Stomach (tissue), 8 donors: ENCODE measurements at regions not wholly inside any gene's neighbourhood (a gene's known extent, or its start where the extent isn't known, plus 50 kb on each side); places are given as distances from the start of the nearest gene placed in this dataset.

Source experiments
- DNase-seq, 2 donors: peaks; one replicate each; pipeline versions ENCODE4 v3.0.0 to v3.0.0-alpha.2; 2013 to 2019
- H3K27ac ChIP-seq, 5 donors: fragments of 200-600 bp in 4 of 5; sonication (generic) in 4 of 5; one replicate each; pipeline ENCODE4 v1.5.1; 2013 to 2019; ENCODE audit warnings: mild to moderate bottlenecking in 1 of 5, moderate library complexity in 1 of 5
- H3K27me3 ChIP-seq, 3 donors: fragments of 200-600 bp; sonication (generic); one replicate each; pipeline ENCODE4 v1.5.1; 2017 to 2019; ENCODE audit warnings: mixed run types in 1 of 3
- H3K36me3 ChIP-seq, 4 donors: fragments of 200-600 bp; sonication (generic); 1 replicate in 3 of 4; 2 replicates in 1 of 4; pipeline ENCODE4 v1.5.1; 2016 to 2019
- H3K4me1 ChIP-seq, 4 donors: fragments of 200-600 bp; sonication (generic); one replicate each; pipeline ENCODE4 v1.5.1; 2016 to 2019
- H3K4me3 ChIP-seq, 4 donors: fragments of 200-600 bp; sonication (generic) in 3 of 4; one replicate each; pipeline ENCODE4 v1.5.1; 2016 to 2019; ENCODE audit warnings: mild to moderate bottlenecking in 1 of 4
- H3K9me3 ChIP-seq, 4 donors: fragments of 200-600 bp; sonication (generic); one replicate each; pipeline ENCODE4 v1.5.1; 2016 to 2019
- EP300 ChIP-seq: sonication (generic); formaldehyde crosslinking; IDR thresholded peaks from one replicate; pipeline ENCODE4 v1.6.1; 2017; ENCODE audit warnings: antibody characterized with exemption
- POLR2A ChIP-seq, 4 donors: fragments of 450-650 bp; IDR thresholded peaks; one replicate each; pipeline ENCODE4 v1.6.1; 2016; ENCODE audit warnings: antibody characterized with exemption in 4 of 4, control low read depth in 2 of 4, mild to moderate bottlenecking in 1 of 4, moderate library complexity in 1 of 4
- POLR2AphosphoS5 ChIP-seq, 3 donors: sonication (generic); formaldehyde crosslinking; IDR thresholded peaks; one replicate each; pipeline ENCODE4 v1.6.1; 2016; ENCODE audit warnings: antibody characterized with exemption in 3 of 3
- WGBS, 5 donors: extraction: QIAGEN DNeasy Blood & Tissue Kit in 3 of 5; methylation state at CpG; one replicate each; pipeline versions ENCODE4 v1.1.5 to v1.1.7; 2013 to 2018; 5-methylcytosine and 5-hydroxymethylcytosine counted together
- intact Hi-C: fragments of 100-400 bp; cut with DNase I; formaldehyde crosslinking; loops from one replicate; pipeline ENCODE4 v1.15.1; 2023; ENCODE audit warnings: low total_unique reads
- TF ChIP-seq, protein P1 (sequence below), 7 experiments: fragments of 450-650 bp in 4 of 7; fragments of 200-600 bp in 3 of 7; sonication (generic) in 3 of 7; IDR thresholded peaks; one replicate each; pipeline ENCODE4 v1.5.1; 2016 to 2019; ENCODE audit warnings: antibody characterized with exemption in 7 of 7, control low read depth in 2 of 7, mild to moderate bottlenecking in 1 of 7
- donor health status: healthy with polysubstance abuse.
- donor health status: Bipolar disorder and iron deficiency.
- donor health status: healthy.

DNA sequence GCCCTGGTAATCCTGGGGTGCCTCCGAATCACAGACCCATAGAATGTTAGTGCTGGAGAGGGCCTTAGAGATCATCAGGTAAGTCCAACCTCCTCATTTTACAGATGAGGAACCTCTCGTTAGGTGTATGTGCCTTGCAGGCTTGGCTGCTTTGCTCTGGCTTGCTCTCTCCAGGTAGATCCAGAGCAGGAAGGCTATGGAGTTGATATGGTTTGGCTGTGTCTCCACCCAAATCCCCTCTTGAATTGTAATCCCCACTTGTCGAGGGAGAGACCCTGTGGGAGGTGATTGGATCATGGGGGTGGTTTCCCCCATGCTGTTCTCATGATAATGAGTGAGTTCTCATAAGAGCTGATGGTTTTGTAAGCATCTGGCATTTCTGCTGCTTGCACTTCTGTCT lies 186.0 kb upstream of the PLXNA2 start:
- no peak overlapping the region for H3K27ac ChIP-seq
- no peaks in the 10 kb centered on the region for H3K36me3 ChIP-seq
- H3K9me3 ChIP-seq = no peaks in the 10 kb centered on the region
- 62 to 79% (median 65%) methylated on average over 3 of the region's 3 CpGs for WGBS, 5 donors
- no peaks in the 10 kb centered on the region for H3K27me3 ChIP-seq
- H3K4me3 ChIP-seq = no peak overlapping the region
- DNase-seq = no peak
- TF ChIP-seq, protein P1, sequence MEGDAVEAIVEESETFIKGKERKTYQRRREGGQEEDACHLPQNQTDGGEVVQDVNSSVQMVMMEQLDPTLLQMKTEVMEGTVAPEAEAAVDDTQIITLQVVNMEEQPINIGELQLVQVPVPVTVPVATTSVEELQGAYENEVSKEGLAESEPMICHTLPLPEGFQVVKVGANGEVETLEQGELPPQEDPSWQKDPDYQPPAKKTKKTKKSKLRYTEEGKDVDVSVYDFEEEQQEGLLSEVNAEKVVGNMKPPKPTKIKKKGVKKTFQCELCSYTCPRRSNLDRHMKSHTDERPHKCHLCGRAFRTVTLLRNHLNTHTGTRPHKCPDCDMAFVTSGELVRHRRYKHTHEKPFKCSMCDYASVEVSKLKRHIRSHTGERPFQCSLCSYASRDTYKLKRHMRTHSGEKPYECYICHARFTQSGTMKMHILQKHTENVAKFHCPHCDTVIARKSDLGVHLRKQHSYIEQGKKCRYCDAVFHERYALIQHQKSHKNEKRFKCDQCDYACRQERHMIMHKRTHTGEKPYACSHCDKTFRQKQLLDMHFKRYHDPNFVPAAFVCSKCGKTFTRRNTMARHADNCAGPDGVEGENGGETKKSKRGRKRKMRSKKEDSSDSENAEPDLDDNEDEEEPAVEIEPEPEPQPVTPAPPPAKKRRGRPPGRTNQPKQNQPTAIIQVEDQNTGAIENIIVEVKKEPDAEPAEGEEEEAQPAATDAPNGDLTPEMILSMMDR (IDR thresholded peaks at IDR 0.05) = no peak
- TF ChIP-seq EP300 (no peak), POLR2A (IDR thresholded peaks at IDR 0.05) (no peak), POLR2AphosphoS5 (IDR thresholded peaks at IDR 0.05) (no peak)
- H3K4me1 ChIP-seq = no peaks in the 10 kb centered on the region
- intact Hi-C loops = no loop called here

DNA sequence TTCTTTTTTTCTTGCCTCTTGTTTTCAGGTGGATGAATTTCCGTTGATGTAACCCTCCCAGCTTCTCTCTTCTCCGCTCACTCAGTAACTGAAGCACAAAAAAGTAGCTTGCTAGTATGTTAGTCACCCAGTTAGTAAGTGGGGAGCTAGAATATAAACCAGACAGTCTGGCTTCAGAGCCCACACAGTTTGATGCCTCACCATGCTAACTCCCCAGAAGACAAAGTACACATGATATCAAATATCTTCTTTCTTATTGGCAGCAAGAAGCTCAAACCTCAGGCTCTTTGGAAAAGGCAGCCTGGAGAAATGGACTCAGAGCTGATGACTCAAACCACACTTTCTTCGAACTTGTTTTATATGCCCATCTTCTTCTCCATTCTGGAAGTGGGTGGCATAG lies 187.5 kb upstream of the PLXNA2 start:
- no peaks in the 10 kb centered on the region for H3K36me3 ChIP-seq
- H3K9me3 ChIP-seq = no peaks in the 10 kb centered on the region
- DNase-seq = no peak
- intact Hi-C loops = no loop called here
- WGBS, 5 donors = 73 to 84% (median 80%) methylated on average over 3 of the region's 3 CpGs
- H3K4me1 ChIP-seq = no peaks in the 10 kb centered on the region
- TF ChIP-seq POLR2AphosphoS5 (IDR thresholded peaks at IDR 0.05) = no peak
- no peak for TF ChIP-seq POLR2A (IDR thresholded peaks at IDR 0.05)
- no peak for TF ChIP-seq EP300
- TF ChIP-seq, protein P1 (IDR thresholded peaks at IDR 0.05) = no peak
- H3K27ac ChIP-seq = no peak overlapping the region
- no peak overlapping the region for H3K4me3 ChIP-seq
- no peaks in the 10 kb centered on the region for H3K27me3 ChIP-seq

DNA sequence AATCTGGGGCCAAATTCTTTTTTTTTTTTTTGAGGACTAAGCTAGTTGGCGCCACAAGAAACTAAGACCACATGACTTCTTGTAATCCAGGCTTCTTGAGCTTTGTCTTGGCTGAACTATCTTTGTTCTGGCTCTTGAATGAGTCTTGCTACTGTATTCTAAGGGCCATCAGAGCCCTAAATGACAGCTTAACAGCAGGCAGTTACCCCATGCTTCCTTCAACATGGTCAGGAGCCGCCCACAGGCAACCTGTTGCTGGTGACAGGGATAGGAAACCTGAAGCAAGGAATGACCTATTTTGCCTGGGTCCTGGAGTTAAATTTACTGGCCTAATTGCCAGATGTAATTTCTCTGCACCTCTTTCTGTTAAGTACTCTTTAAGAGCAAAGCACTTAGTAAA lies 188.2 kb upstream of the PLXNA2 start:
- H3K9me3 ChIP-seq = no peaks in the 10 kb centered on the region
- no peak overlapping the region for H3K27ac ChIP-seq
- no peaks in the 10 kb centered on the region for H3K4me1 ChIP-seq
- no peak overlapping the region for H3K4me3 ChIP-seq
- H3K27me3 ChIP-seq = no peaks in the 10 kb centered on the region
- no peak for DNase-seq
- TF ChIP-seq POLR2AphosphoS5 (IDR thresholded peaks at IDR 0.05) = no peak
- no peak for TF ChIP-seq POLR2A (IDR thresholded peaks at IDR 0.05)
- no peak for TF ChIP-seq EP300
- TF ChIP-seq, protein P1 (IDR thresholded peaks at IDR 0.05) = no peak
- H3K36me3 ChIP-seq = no peaks in the 10 kb centered on the region
- intact Hi-C loops = no loop called here
- whole genome bisulfite sequencing, 5 donors = 70 to 89% (median 78%) methylated on average over 2 of the region's 2 CpGs

DNA sequence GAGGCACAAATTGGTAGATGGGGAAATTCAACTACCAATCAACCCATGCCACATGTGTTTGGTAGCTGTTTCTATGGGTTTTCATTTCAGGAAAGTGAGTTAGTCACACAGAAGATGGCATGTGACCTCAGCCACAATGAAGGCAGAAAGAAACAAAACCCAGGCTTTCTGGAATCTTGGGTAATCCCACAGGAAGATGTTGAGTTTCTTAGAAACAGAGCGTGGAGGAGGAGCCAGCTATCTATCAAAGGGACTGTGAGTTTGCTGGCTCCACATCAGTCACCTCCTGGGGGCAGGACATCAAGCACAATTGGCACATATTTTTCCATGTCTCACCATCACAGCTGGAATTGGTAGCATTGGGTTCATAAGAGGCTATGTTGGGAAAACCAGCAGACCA lies 188.9 kb upstream of the PLXNA2 start:
- H3K4me3 ChIP-seq = no peak overlapping the region
- no peaks in the 10 kb centered on the region for H3K9me3 ChIP-seq
- no peaks in the 10 kb centered on the region for H3K4me1 ChIP-seq
- no peak for DNase-seq
- intact Hi-C loops = no loop called here
- H3K27ac ChIP-seq = no peak overlapping the region
- 73 to 87% (median 77%) methylated on average over 1 of the region's 1 CpG for WGBS, 5 donors
- H3K36me3 ChIP-seq = no peaks in the 10 kb centered on the region
- no peak for TF ChIP-seq POLR2A (IDR thresholded peaks at IDR 0.05)
- no peak for TF ChIP-seq POLR2AphosphoS5 (IDR thresholded peaks at IDR 0.05)
- TF ChIP-seq, protein P1 (IDR thresholded peaks at IDR 0.05) = no peak
- no peak for TF ChIP-seq EP300
- H3K27me3 ChIP-seq = no peaks in the 10 kb centered on the region
